ENCODE measurements at regions not wholly inside any gene's neighbourhood (a gene's known extent, or its start where the extent isn't known, plus 50 kb on each side); places are given as distances from the start of the nearest gene placed in this dataset.

DNA sequence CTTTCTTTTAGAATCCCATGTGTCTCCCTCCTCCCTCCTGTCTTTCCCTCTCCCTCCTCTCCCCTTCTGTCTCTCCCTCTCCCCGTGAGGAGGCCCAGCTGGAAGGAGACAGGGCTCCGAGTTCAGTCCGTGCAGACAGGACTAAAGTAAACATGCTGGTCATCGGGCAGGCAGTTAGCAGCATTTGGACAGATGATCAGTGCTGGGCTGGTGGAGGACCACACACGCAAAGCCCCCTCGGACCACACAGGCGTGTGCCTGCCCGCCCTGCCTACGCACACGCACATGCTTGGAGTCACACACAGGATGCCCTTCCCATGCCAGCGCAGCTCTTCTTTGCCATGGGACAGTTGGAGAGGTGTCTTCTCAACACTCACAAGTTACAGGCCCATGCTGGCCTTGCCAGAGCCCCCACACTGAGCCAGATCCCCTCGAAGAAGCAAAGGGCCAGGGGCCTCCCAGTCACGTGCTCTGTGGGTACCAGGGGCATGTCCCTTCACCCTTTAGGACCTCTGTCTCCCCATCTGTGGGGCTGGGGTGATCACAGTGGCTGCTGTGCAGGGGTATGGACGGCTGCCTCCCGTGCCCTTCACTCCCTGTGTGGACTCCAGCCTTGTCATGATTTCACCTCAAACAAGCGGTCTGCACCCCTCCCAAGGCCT, 215.7 kb upstream of the FOXF1 start:
- WGBS (ENCODE audit: missing lambda C conversion rate) = 33% methylated on average over 5 of the region's 16 CpGs
- Histone ChIP-seq H3K4me3 (no peak overlapping the region), H3K9me3 (no peaks in the 10 kb centered on the region), H3K4me2 (no peak overlapping the region), H3K27ac (no peak overlapping the region), H3K4me1 (no peaks in the 10 kb centered on the region)
- no peak for TF ChIP-seq HOXB13 (CRISPR knock-in tag; IDR thresholded peaks at IDR 0.05; ENCODE audit: low read depth)
- TF ChIP-seq, protein P1, sequence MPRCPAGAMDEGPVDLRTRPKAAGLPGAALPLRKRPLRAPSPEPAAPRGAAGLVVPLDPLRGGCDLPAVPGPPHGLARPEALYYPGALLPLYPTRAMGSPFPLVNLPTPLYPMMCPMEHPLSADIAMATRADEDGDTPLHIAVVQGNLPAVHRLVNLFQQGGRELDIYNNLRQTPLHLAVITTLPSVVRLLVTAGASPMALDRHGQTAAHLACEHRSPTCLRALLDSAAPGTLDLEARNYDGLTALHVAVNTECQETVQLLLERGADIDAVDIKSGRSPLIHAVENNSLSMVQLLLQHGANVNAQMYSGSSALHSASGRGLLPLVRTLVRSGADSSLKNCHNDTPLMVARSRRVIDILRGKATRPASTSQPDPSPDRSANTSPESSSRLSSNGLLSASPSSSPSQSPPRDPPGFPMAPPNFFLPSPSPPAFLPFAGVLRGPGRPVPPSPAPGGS (IDR thresholded peaks at IDR 0.05) = no peak
- TF ChIP-seq, protein P2, sequence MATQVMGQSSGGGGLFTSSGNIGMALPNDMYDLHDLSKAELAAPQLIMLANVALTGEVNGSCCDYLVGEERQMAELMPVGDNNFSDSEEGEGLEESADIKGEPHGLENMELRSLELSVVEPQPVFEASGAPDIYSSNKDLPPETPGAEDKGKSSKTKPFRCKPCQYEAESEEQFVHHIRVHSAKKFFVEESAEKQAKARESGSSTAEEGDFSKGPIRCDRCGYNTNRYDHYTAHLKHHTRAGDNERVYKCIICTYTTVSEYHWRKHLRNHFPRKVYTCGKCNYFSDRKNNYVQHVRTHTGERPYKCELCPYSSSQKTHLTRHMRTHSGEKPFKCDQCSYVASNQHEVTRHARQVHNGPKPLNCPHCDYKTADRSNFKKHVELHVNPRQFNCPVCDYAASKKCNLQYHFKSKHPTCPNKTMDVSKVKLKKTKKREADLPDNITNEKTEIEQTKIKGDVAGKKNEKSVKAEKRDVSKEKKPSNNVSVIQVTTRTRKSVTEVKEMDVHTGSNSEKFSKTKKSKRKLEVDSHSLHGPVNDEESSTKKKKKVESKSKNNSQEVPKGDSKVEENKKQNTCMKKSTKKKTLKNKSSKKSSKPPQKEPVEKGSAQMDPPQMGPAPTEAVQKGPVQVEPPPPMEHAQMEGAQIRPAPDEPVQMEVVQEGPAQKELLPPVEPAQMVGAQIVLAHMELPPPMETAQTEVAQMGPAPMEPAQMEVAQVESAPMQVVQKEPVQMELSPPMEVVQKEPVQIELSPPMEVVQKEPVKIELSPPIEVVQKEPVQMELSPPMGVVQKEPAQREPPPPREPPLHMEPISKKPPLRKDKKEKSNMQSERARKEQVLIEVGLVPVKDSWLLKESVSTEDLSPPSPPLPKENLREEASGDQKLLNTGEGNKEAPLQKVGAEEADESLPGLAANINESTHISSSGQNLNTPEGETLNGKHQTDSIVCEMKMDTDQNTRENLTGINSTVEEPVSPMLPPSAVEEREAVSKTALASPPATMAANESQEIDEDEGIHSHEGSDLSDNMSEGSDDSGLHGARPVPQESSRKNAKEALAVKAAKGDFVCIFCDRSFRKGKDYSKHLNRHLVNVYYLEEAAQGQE (IDR thresholded peaks at IDR 0.05) = no peak
- TF ChIP-seq RAD21 (conservative IDR thresholded peaks at IDR 0.05 in 1 of 2, IDR thresholded peaks at IDR 0.05 in 1 of 2) = no peak
- no peak for TF ChIP-seq KDM5A (IDR thresholded peaks at IDR 0.05)
- no peak for TF ChIP-seq FOSB (CRISPR knock-in tag; IDR thresholded peaks at IDR 0.05)
- TF ChIP-seq TFCP2L1 (CRISPR knock-in tag; IDR thresholded peaks at IDR 0.05) = no peak
- TF ChIP-seq RARB (CRISPR knock-in tag; IDR thresholded peaks at IDR 0.05) = no peak
- no peak for TF ChIP-seq MAFK (IDR thresholded peaks at IDR 0.05; ENCODE audit: partially characterized antibody)
- no peak for TF ChIP-seq HEYL (CRISPR knock-in tag; IDR thresholded peaks at IDR 0.05)
- TF ChIP-seq NR3C1 (IDR thresholded peaks at IDR 0.05) = no peak
- TF ChIP-seq TP53 (CRISPR knock-in tag; IDR thresholded peaks at IDR 0.05) = no peak
- TF ChIP-seq, protein P3, sequence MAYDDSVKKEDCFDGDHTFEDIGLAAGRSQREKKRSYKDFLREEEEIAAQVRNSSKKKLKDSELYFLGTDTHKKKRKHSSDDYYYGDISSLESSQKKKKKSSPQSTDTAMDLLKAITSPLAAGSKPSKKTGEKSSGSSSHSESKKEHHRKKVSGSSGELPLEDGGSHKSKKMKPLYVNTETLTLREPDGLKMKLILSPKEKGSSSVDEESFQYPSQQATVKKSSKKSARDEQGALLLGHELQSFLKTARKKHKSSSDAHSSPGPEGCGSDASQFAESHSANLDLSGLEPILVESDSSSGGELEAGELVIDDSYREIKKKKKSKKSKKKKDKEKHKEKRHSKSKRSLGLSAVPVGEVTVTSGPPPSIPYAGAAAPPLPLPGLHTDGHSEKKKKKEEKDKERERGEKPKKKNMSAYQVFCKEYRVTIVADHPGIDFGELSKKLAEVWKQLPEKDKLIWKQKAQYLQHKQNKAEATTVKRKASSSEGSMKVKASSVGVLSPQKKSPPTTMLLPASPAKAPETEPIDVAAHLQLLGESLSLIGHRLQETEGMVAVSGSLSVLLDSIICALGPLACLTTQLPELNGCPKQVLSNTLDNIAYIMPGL (CRISPR knock-in tag; IDR thresholded peaks at IDR 0.05; ENCODE audit: borderline replicate concordance) = no peak
- TF ChIP-seq SMC3 (IDR thresholded peaks at IDR 0.05) = no peak
- ChIA-PET POLR2A (no interaction called here), CTCF (no interaction called here)
- no peak for DNase-seq (ENCODE audit: low read depth in 1 of 2, low spot score in 1 of 2)
- ATAC-seq = no peak
- no peak for FAIRE-seq

DNA sequence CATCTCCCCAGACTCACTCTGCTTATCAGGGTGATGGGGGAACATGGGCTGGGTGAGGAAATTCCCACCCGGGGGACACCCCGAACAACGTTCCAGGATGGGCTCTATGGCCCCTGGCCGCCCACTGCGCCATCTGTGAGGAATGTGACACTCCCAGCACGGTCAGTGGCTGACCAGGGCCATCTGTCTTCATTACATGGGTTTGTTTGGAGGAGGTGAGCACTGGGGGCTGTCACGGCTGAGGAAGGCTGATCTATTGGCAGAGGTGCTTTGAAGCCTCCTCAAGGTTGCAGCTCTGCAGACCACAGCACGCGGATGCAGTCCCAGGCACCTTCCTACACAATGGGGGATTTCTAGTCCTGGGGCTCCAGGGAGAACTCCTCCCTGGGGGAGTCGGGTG, 214.1 kb upstream of the FOXF1 start:
- no peaks in the 10 kb centered on the region for H3K4me1 ChIP-seq
- no peaks in the 10 kb centered on the region for H3K9me3 ChIP-seq
- FAIRE-seq = no peak
- no peak for TF ChIP-seq FOSB (CRISPR knock-in tag; IDR thresholded peaks at IDR 0.05)
- no peak for TF ChIP-seq RNF2 (IDR thresholded peaks at IDR 0.05; ENCODE audit: borderline replicate concordance, low read depth)
- no peak for TF ChIP-seq JUN (IDR thresholded peaks at IDR 0.05)
- no peak for TF ChIP-seq NPAS2 (CRISPR knock-in tag; IDR thresholded peaks at IDR 0.05; ENCODE audit: borderline replicate concordance)
- TF ChIP-seq, protein P4, sequence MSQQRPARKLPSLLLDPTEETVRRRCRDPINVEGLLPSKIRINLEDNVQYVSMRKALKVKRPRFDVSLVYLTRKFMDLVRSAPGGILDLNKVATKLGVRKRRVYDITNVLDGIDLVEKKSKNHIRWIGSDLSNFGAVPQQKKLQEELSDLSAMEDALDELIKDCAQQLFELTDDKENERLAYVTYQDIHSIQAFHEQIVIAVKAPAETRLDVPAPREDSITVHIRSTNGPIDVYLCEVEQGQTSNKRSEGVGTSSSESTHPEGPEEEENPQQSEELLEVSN (IDR thresholded peaks at IDR 0.05; ENCODE audit: borderline replicate concordance, low read depth) = no peak
- TF ChIP-seq HOXA7 (CRISPR knock-in tag; IDR thresholded peaks at IDR 0.05) = no peak
- TF ChIP-seq CHD2 (IDR thresholded peaks at IDR 0.05; ENCODE audit: low read length, partially characterized antibody) = no peak
- TF ChIP-seq MAFK (IDR thresholded peaks at IDR 0.05; ENCODE audit: partially characterized antibody) = no peak
- TF ChIP-seq RARB (CRISPR knock-in tag; IDR thresholded peaks at IDR 0.05) = no peak
- TF ChIP-seq RAD21 (conservative IDR thresholded peaks at IDR 0.05 in 1 of 2, IDR thresholded peaks at IDR 0.05 in 1 of 2) = no peak
- no peak for TF ChIP-seq EHMT2 (IDR thresholded peaks at IDR 0.05; ENCODE audit: low read depth)
- TF ChIP-seq NR3C1 (IDR thresholded peaks at IDR 0.05) = no peak
- TF ChIP-seq, protein P5, sequence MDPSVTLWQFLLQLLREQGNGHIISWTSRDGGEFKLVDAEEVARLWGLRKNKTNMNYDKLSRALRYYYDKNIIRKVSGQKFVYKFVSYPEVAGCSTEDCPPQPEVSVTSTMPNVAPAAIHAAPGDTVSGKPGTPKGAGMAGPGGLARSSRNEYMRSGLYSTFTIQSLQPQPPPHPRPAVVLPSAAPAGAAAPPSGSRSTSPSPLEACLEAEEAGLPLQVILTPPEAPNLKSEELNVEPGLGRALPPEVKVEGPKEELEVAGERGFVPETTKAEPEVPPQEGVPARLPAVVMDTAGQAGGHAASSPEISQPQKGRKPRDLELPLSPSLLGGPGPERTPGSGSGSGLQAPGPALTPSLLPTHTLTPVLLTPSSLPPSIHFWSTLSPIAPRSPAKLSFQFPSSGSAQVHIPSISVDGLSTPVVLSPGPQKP (IDR thresholded peaks at IDR 0.05; ENCODE audit: low read depth, low read length) = no peak
- no peak for TF ChIP-seq HEYL (CRISPR knock-in tag; IDR thresholded peaks at IDR 0.05)
- no peak for TF ChIP-seq ZC3H11A (IDR thresholded peaks at IDR 0.05)
- TF ChIP-seq TFCP2L1 (CRISPR knock-in tag; IDR thresholded peaks at IDR 0.05) = no peak
- TF ChIP-seq, protein P6, sequence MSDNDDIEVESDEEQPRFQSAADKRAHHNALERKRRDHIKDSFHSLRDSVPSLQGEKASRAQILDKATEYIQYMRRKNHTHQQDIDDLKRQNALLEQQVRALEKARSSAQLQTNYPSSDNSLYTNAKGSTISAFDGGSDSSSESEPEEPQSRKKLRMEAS (IDR thresholded peaks at IDR 0.05) = no peak
- TF ChIP-seq, protein P7, sequence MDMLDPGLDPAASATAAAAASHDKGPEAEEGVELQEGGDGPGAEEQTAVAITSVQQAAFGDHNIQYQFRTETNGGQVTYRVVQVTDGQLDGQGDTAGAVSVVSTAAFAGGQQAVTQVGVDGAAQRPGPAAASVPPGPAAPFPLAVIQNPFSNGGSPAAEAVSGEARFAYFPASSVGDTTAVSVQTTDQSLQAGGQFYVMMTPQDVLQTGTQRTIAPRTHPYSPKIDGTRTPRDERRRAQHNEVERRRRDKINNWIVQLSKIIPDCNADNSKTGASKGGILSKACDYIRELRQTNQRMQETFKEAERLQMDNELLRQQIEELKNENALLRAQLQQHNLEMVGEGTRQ (IDR thresholded peaks at IDR 0.05) = no peak
- CTCF ChIA-PET = no interaction called here
- no peak overlapping the region for H3K4me3 ChIP-seq
- WGBS (ENCODE audit: missing lambda C conversion rate) = 28% methylated on average over 5 of the region's 10 CpGs
- H3K4me2 ChIP-seq = no peak overlapping the region
- POLR2A ChIA-PET = no interaction called here
- DNase-seq (ENCODE audit: low read depth in 1 of 2, low spot score in 1 of 2) = no peak
- H3K27ac ChIP-seq = no peak overlapping the region
- ATAC-seq = no peak

Measured in A549 (cell line).